ENCODE measurements at regions not wholly inside any gene's neighbourhood (a gene's known extent, or its start where the extent isn't known, plus 50 kb on each side); places are given as distances from the start of the nearest gene placed in this dataset.

DNA sequence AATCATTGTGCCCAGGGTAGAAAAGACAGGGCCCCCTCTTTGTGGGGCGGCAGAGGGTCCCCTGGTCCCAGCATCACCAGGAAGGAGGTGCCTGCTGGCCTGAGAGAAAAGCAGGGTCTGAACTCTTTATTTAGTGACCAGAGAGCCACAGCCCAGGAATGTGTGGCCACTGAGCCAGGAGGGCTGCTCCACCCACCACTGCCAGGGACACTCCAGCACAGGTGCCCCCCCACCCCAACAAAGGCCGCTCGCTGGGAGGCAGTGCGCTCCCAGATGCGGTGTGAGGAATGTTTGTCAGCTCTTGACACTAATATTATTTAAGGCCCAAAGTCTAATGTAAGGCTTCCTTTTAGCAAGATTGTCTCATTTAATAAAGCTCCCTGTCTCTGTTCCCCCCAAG is 59.6 kb upstream of the ZMIZ1 start:
- intact Hi-C loops (cut with micrococcal nuclease) = no loop called here
- DNase-seq = no peak
- CTCF ChIA-PET = no interaction called here
- no peaks in the 10 kb centered on the region for H3K9me3 Mint-ChIP-seq
- H3K36me3 Mint-ChIP-seq = no peaks in the 10 kb centered on the region
- H3K4me3 Mint-ChIP-seq = no peak overlapping the region
- H3K27ac Mint-ChIP-seq = no peak overlapping the region
- H3K4me1 Mint-ChIP-seq (ENCODE audit: low read depth) = peaks cover 4% of the 10 kb centered on the region
- POLR2A ChIA-PET = no interaction called here
- H3K27me3 Mint-ChIP-seq = no peaks in the 10 kb centered on the region

DNA sequence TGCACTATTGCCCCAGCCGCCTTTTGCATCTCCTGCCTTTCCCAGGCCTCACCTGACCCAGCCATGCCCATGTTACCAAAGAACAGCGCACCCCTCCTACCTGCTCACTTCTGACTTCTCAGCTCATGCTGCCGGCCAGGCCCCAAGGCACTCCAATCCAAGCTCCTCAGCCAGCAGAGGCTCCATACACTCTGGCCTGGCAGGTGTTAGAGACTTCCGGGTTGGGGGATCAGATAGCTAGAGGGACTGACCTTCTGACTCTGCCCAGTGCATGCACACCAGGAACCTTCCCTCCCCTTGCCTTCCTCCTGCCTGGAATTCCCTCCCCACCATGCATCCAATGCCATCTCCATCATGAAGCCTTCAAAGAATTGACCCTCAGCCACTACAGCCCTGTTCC is 56.2 kb upstream of the ZMIZ1 start:
- no peak overlapping the region for H3K27ac Mint-ChIP-seq

DNA sequence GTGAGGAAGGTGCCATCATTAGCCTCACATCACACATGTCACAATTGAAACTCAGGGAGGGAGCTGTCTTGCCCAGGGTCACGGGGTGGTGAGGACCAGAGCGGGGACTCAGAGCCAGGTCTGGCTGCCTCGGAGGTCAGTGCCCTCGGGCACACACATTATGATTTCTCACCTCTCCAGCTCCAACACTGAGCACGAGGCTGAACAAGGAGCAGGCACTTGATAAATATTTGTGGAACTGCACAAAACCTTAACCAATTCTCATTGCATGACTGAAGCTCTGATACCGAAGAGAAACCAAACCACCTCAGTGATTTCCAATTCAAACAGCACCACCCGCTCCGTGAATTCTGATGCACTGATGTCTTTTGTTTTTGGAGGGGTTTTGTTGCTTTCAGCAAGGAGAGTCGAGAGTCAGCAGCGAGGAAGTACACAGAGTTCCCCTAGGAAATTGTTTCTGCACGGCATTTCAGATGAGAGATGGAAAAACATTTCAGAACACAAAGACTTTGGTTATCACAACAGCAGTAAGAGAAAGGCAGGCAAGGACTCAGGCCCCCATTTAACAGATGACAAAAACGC is 55.3 kb upstream of the ZMIZ1 start:
- Mint-ChIP-seq H3K27me3 (peaks cover 1% of the 10 kb centered on the region), H3K27ac (no peak overlapping the region), H3K4me3 (no peak overlapping the region), H3K4me1 (ENCODE audit: low read depth) (no peaks in the 10 kb centered on the region), H3K36me3 (no peaks in the 10 kb centered on the region), H3K9me3 (peaks cover 7% of the 10 kb centered on the region)
- no peak for DNase-seq
- ChIA-PET POLR2A (no interaction called here), CTCF (no interaction called here)
- intact Hi-C loops (cut with micrococcal nuclease) = no loop called here

More for the DNA sequence above, 56.2 kb upstream of the ZMIZ1 start:
- H3K4me1 Mint-ChIP-seq (ENCODE audit: low read depth) = no peaks in the 10 kb centered on the region
- peaks cover under 1% of the 10 kb centered on the region for H3K9me3 Mint-ChIP-seq
- no peak overlapping the region for H3K4me3 Mint-ChIP-seq
- CTCF ChIA-PET = no interaction called here
- POLR2A ChIA-PET = no interaction called here
- H3K27me3 Mint-ChIP-seq = peaks cover under 1% of the 10 kb centered on the region
- H3K36me3 Mint-ChIP-seq = no peaks in the 10 kb centered on the region
- intact Hi-C loops (cut with micrococcal nuclease) = no loop called here
- no peak for DNase-seq

DNA sequence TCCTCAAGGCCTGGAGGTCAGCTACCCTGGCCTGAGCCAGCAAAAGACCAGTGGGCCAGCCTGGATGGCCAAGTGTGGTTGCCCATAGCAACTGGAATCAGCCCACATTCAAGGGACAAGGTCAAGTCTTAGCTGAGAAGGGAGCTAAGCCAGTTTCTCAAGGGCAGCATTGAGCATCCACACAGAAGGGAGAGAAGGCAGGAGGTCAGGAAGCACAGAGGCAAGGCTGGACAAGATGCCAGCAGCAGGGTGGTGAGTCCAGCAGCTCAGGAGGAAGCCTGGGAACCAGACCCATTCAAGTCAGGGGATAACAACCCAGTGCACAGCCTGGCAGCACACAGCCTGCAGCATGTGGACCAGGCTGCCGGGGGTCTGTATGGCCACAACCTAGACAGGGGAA is 54.0 kb upstream of the ZMIZ1 start:
- no peak for DNase-seq
- Mint-ChIP-seq H3K9me3 (peaks cover 7% of the 10 kb centered on the region), H3K27ac (no peak overlapping the region), H3K27me3 (peaks cover 1% of the 10 kb centered on the region), H3K4me3 (no peak overlapping the region), H3K4me1 (ENCODE audit: low read depth) (no peaks in the 10 kb centered on the region), H3K36me3 (no peaks in the 10 kb centered on the region)
- intact Hi-C loops (cut with micrococcal nuclease) = no loop called here
- ChIA-PET CTCF (interaction anchor here (0.6 to 1.3 kb wide), 2 partner anchors 19 to 40 kb away, joined by 3 to 4 read pairs; no protein-coding TSS in a partner anchor), POLR2A (no interaction called here)

DNA sequence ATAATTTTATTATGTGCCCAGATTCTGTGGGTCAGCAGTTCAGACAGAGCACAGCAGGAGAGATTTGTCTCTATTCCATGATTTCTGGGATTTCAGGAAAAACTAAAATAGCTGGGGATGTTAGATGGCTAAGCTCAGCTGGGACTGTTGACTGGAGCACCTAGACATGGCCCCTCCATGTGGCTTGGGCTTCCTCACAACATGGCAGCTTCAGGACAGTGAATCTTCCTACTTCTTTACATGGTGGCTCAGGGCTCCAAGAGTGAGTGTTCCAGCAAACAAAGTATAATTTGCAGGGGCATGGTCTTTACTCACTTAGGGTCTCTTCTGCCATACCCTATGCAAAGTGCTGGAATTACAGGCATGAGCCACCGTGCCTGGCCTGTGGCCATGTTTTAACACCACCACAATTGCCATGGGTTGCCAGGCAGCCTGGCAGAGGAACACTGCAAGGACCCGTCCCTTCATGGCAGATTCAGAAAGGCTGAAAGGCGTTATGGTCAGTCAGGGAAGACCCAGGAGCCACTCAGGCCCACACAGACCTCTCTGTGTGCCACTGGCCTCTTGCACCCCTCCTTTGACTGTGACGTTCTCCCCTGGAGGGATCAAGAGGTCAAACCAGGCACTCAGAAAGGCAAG is 50.8 kb upstream of the ZMIZ1 start:
- H3K4me1 Mint-ChIP-seq (ENCODE audit: low read depth) = no peaks in the 10 kb centered on the region
- POLR2A ChIA-PET = no interaction called here
- DNase-seq = no peak

DNA sequence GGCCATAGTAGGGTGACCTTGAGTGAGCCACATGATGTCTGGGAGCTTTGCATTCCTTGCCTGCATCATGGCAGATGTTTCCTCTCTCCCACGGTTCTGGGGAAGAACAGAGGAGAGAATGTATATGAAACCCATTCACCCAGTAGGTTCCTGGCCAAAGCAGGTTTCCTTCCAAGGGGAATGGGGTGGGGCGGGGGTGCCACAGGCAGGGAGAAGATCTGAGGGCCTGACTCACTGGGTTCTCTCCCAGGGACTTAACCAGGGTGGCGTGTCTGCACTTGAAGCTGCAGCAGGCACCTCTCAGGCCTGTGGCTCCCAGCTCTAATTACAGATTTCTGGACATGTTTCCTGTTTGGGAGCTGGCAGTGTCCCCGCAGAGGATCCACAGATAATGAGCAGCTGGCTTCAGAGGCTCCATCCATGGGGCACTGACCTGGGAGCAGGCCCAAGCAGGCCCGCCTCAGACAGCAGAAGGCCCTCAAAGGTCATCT is 50.2 kb upstream of the ZMIZ1 start:
- DNase-seq = no peak
- H3K9me3 Mint-ChIP-seq = peaks cover 7% of the 10 kb centered on the region
- no peaks in the 10 kb centered on the region for H3K4me1 Mint-ChIP-seq (ENCODE audit: low read depth)
- POLR2A ChIA-PET = no interaction called here
- CTCF ChIA-PET = no interaction called here
- no peak overlapping the region for H3K4me3 Mint-ChIP-seq
- no peak overlapping the region for H3K27ac Mint-ChIP-seq
- no peaks in the 10 kb centered on the region for H3K36me3 Mint-ChIP-seq
- H3K27me3 Mint-ChIP-seq = peaks cover 1% of the 10 kb centered on the region
- intact Hi-C loops (cut with micrococcal nuclease) = no loop called here

More for the DNA sequence above, 50.8 kb upstream of the ZMIZ1 start:
- Mint-ChIP-seq H3K9me3 (peaks cover 7% of the 10 kb centered on the region), H3K36me3 (no peaks in the 10 kb centered on the region), H3K27ac (no peak overlapping the region), H3K4me3 (no peak overlapping the region), H3K27me3 (peaks cover 1% of the 10 kb centered on the region)
- intact Hi-C loops (cut with micrococcal nuclease) = no loop called here
- CTCF ChIA-PET = no interaction called here
